Ectodermal cell (in vitro differentiated cells): ENCODE measurements at regions not wholly inside any gene's neighbourhood (a gene's known extent, or its start where the extent isn't known, plus 50 kb on each side); places are given as distances from the start of the nearest gene placed in this dataset.
"Not testable (repeated sequence)": the region's sequence is repeated elsewhere in the genome, so short reads cannot be mapped to it uniquely, and the experiment has no call there.

Source experiments
- H3K27ac ChIP-seq: 2 replicates; pipeline ENCODE4 v1.7.0; 2013; ENCODE audit warnings: mild to moderate bottlenecking, low read depth, low read length; ENCODE audit not compliant: insufficient read depth, poor library complexity, severe bottlenecking
- H3K27me3 ChIP-seq: 2 replicates; pipeline ENCODE4 v1.7.0; 2013; ENCODE audit warnings: mild to moderate bottlenecking, low read length; ENCODE audit not compliant: insufficient read depth, control insufficient read depth, poor library complexity, severe bottlenecking
- H3K36me3 ChIP-seq: one replicate; pipeline ENCODE4 v1.7.0; 2013; ENCODE audit warnings: low read length; ENCODE audit not compliant: control insufficient read depth, insufficient read depth
- H3K4me1 ChIP-seq: one replicate; pipeline ENCODE4 v1.7.0; 2013; ENCODE audit warnings: low read length; ENCODE audit not compliant: control insufficient read depth, insufficient read depth
- H3K4me3 ChIP-seq: 2 replicates; pipeline ENCODE4 v1.7.0; 2013; ENCODE audit warnings: low read depth, low read length, control low read depth; ENCODE audit not compliant: insufficient read depth
- H3K9me3 ChIP-seq: 2 replicates; pipeline ENCODE4 v1.7.0; 2013; ENCODE audit warnings: mild to moderate bottlenecking, low read length, moderate library complexity; ENCODE audit not compliant: control insufficient read depth
- WGBS, 2 experiments: methylation state at CpG; one replicate each; pipeline ENCODE4 v1.1.7; 2013; ENCODE audit warnings: missing lambda C conversion rate in 2 of 2; 5-methylcytosine and 5-hydroxymethylcytosine counted together

GRCh38 chr2:57399057-57399456 lies 647.5 kb upstream of the VRK2 start:
- H3K36me3 ChIP-seq, result no peaks in the 10 kb centered on the region
- no peaks in the 10 kb centered on the region for H3K9me3 ChIP-seq
- H3K27ac ChIP-seq, result no peak overlapping the region
- H3K4me1 ChIP-seq, result no peaks in the 10 kb centered on the region
- WGBS, 2 experiments, result 93 to 95% methylated on average over 5 of the region's 5 CpGs
- H3K4me3 ChIP-seq, result no peak overlapping the region
- no peaks in the 10 kb centered on the region for H3K27me3 ChIP-seq

DNA sequence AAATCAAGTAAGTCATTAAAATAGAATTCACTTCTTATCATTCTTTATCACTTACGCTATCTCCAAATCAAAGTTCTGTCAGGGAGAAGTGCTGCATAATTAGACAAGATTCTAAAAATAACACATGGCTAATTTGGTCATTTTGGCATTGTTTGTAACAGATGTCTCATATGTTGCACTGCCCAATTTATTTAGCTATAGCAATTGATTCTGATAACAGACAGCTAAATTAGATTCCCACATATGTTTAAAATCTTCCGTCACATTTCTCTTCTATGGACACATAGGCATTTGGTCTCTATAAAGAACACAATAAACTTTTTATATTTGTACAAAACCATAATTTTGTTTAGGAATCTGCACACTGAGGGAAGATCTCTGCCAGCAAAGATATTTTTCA lies 644.5 kb upstream of the VRK2 start:
- Histone ChIP-seq H3K4me3 (no peak overlapping the region), H3K36me3 (no peaks in the 10 kb centered on the region), H3K4me1 (no peaks in the 10 kb centered on the region), H3K27ac (no peak overlapping the region), H3K27me3 (no peaks in the 10 kb centered on the region), H3K9me3 (no peaks in the 10 kb centered on the region)
- 90 to 100% methylated on average over 1 of the region's 2 CpGs for WGBS, 2 experiments

DNA sequence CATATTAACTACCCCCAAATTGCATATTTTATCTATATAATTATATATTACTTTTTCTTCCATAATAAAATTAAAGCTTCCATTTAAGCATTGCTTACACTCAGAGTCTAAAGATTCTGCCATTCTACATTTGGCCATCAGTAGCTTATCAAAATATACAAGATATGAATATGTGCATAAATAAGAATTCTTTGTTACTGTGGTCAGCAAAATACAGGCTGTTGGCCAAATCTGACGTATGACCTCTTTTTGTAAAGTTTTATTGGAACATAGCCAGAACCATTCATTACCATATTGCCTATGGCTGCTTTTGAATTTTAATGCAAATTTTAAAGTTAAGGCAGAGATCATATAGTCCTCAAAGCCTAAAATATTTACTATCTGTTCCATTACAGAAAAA lies 643.9 kb upstream of the VRK2 start:
- WGBS, 2 experiments, result 88 to 100% methylated on average over 1 of the region's 1 CpG
- peaks cover 3% of the 10 kb centered on the region for H3K4me1 ChIP-seq
- H3K4me3 ChIP-seq, result no peak overlapping the region
- H3K36me3 ChIP-seq, result no peaks in the 10 kb centered on the region
- H3K27ac ChIP-seq, result no peak overlapping the region
- no peaks in the 10 kb centered on the region for H3K27me3 ChIP-seq
- H3K9me3 ChIP-seq, result no peaks in the 10 kb centered on the region

- peaks cover 6% of the 10 kb centered on the region for H3K4me1 ChIP-seq
- 26 to 30% methylated on average over 1 of the region's 1 CpG for WGBS, 2 experiments
- no peaks in the 10 kb centered on the region for H3K36me3 ChIP-seq
- no peak overlapping the region for H3K27ac ChIP-seq
- no peaks in the 10 kb centered on the region for H3K9me3 ChIP-seq
- H3K27me3 ChIP-seq, result no peaks in the 10 kb centered on the region
- H3K4me3 ChIP-seq, result no peak overlapping the region
These were observed 638.8 kb upstream of the VRK2 start for GRCh38 chr2:57407772-57408201.

- Histone ChIP-seq H3K4me1 (peaks cover 6% of the 10 kb centered on the region), H3K9me3 (no peaks in the 10 kb centered on the region), H3K27me3 (no peaks in the 10 kb centered on the region), H3K4me3 (no peak overlapping the region), H3K27ac (no peak overlapping the region), H3K36me3 (no peaks in the 10 kb centered on the region)
- 94 to 95% methylated on average over 1 of the region's 1 CpG for WGBS, 2 experiments
These were observed 638.0 kb upstream of the VRK2 start for GRCh38 chr2:57408587-57408986.

DNA sequence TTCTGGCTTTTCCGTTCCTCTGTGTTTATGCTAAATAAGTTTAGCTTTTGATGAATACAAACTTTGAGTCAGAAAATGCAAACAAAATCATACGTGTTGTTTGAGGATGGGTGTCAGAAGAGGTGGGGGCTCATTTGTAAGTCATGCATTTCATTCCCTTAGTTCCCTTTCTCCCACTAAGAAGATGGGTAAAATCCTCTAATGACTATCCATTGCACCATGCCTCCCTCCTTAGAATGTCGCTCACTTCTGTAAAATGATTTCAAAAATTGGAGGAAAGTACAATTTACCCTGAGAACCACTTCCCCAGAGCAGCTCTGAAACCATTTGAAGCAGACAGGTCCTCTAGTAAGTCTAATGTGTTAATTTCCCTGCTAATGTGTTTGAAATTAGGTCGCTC lies 629.6 kb upstream of the VRK2 start:
- Histone ChIP-seq H3K4me1 (no peaks in the 10 kb centered on the region), H3K36me3 (no peaks in the 10 kb centered on the region), H3K4me3 (no peak overlapping the region), H3K27ac (no peak overlapping the region), H3K9me3 (no peaks in the 10 kb centered on the region), H3K27me3 (no peaks in the 10 kb centered on the region)
- WGBS, 2 experiments, result 82 to 97% methylated on average over 4 of the region's 4 CpGs

GRCh38 chr2:57418859-57419346 lies 627.7 kb upstream of the VRK2 start:
- not testable (repeated sequence) for H3K4me3 ChIP-seq, H3K27ac ChIP-seq, H3K4me1 ChIP-seq, H3K27me3 ChIP-seq, H3K9me3 ChIP-seq, H3K36me3 ChIP-seq
- 71 to 74% methylated on average over 14 of the region's 14 CpGs for WGBS, 2 experiments

- Histone ChIP-seq H3K9me3 (no peaks in the 10 kb centered on the region), H3K27ac (no peak overlapping the region), H3K4me3 (no peak overlapping the region), H3K36me3 (no peaks in the 10 kb centered on the region), H3K27me3 (no peaks in the 10 kb centered on the region), H3K4me1 (no peaks in the 10 kb centered on the region)
- no CpG with 5 or more reads among the region's 1 CpG for WGBS, 2 experiments
These were observed 616.8 kb upstream of the VRK2 start for GRCh38 chr2:57429831-57430230.

DNA sequence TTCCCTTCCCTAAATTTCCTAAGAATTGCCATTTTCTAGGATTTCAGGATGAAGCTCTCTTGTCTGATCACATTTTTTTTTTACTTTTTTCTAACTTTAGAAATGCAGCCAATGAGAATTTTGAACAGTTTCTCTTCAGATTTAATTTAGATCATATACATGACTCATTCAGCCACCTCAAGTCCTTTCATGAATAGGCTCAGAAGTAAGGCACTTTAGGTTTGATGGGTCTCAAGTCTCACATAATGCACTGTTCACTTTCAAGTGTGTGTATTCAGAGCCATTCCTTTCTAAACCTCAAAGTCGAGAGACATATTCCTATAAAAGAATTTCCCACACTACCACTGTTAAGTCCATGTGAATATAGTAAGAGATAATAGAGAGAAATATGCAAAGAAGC lies 614.1 kb upstream of the VRK2 start:
- Histone ChIP-seq H3K4me1 (no peaks in the 10 kb centered on the region), H3K36me3 (no peaks in the 10 kb centered on the region), H3K4me3 (no peak overlapping the region), H3K27ac (no peak overlapping the region), H3K9me3 (no peaks in the 10 kb centered on the region), H3K27me3 (no peaks in the 10 kb centered on the region)
- WGBS, 2 experiments, result no CpG with 5 or more reads among the region's 1 CpG

GRCh38 chr2:57434441-57434840 lies 612.2 kb upstream of the VRK2 start:
- WGBS, 2 experiments, result 95 to 96% methylated on average over 2 of the region's 2 CpGs
- no peaks in the 10 kb centered on the region for H3K4me1 ChIP-seq
- H3K36me3 ChIP-seq, result no peaks in the 10 kb centered on the region

DNA sequence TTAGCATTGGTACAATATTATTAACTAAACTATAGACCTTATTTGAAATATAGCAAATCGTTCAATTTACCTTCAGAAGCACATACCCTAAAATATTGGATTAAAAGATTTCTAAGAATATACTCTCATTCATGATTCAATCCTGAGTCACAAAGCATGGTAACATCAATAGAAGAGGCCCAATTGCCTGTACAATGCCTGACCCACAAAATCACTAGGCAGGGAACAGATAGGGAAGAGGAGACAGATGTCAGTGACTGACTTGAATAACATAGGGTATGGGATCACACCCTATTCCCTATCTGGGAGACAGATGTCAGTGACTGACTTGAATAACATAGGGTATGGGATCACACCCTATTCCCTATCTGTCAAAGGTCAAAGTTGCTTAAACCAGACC lies 611.6 kb upstream of the VRK2 start:
- H3K27me3 ChIP-seq, result no peaks in the 10 kb centered on the region
- no peaks in the 10 kb centered on the region for H3K9me3 ChIP-seq
- no peak overlapping the region for H3K27ac ChIP-seq
- no peak overlapping the region for H3K4me3 ChIP-seq
- WGBS, 2 experiments, result 100% methylated on average over 1 of the region's 1 CpG; no CpG with 5 or more reads in 1 of the 2 experiments
- no peaks in the 10 kb centered on the region for H3K36me3 ChIP-seq
- no peaks in the 10 kb centered on the region for H3K4me1 ChIP-seq

More at GRCh38 chr2:57434441-57434840, 612.2 kb upstream of the VRK2 start:
- H3K4me3 ChIP-seq, result no peak overlapping the region
- no peak overlapping the region for H3K27ac ChIP-seq
- no peaks in the 10 kb centered on the region for H3K9me3 ChIP-seq
- no peaks in the 10 kb centered on the region for H3K27me3 ChIP-seq
